Kidney (tissue), 13 donors: ENCODE measurements at regions not wholly inside any gene's neighbourhood (a gene's known extent, or its start where the extent isn't known, plus 50 kb on each side); places are given as distances from the start of the nearest gene placed in this dataset.

Source experiments
- DNase-seq, 5 donors: peaks; one replicate each; pipeline ENCODE4 v3.0.0-alpha.2; 2013 to 2020
- FAIRE-seq: peaks from 2 replicates; lab custom pipeline; 2012; peaks lifted over from hg19 to GRCh38; lab: Jason Lieb, UNC
- H3K27ac ChIP-seq, 2 donors: one replicate each; pipeline ENCODE4 v1.7.0; 2013; ENCODE audit warnings: low read depth in 2 of 2, low read length in 2 of 2, inconsistent platforms in 1 of 2
- H3K27me3 ChIP-seq: one replicate; pipeline ENCODE4 v1.7.1; 2013; ENCODE audit warnings: low read length, inconsistent platforms; ENCODE audit not compliant: control insufficient read depth, insufficient read depth
- H3K36me3 ChIP-seq, 3 donors: one replicate each; pipeline versions ENCODE4 v1.7.0 to v1.7.1; 2013; ENCODE audit warnings: low read length in 3 of 3, control low read depth in 1 of 3, inconsistent platforms in 1 of 3; ENCODE audit not compliant: insufficient read depth in 3 of 3, control insufficient read depth in 2 of 3
- H3K4me1 ChIP-seq, 3 donors: one replicate each; pipeline versions ENCODE4 v1.7.0 to v1.7.1; 2013; ENCODE audit warnings: low read length in 3 of 3, inconsistent platforms in 1 of 3, low read depth in 1 of 3; ENCODE audit not compliant: control insufficient read depth in 2 of 3, insufficient read depth in 2 of 3
- H3K4me3 ChIP-seq, 3 donors: one replicate each; pipeline versions ENCODE4 v1.7.0 to v1.8.1; 2013; ENCODE audit warnings: low read length in 3 of 3, control low read depth in 1 of 3, inconsistent platforms in 1 of 3
- H3K9ac ChIP-seq, 3 donors: one replicate each; pipeline versions ENCODE4 v1.7.0 to v1.7.1; 2013; ENCODE audit warnings: low read length in 3 of 3, control low read depth in 1 of 3, inconsistent platforms in 1 of 3
- H3K9me3 ChIP-seq, 3 donors: one replicate each; pipeline versions ENCODE4 v1.7.0 to v1.7.1; 2013; ENCODE audit warnings: low read length in 3 of 3, control low read depth in 1 of 3, inconsistent platforms in 1 of 3; ENCODE audit not compliant: control insufficient read depth in 2 of 3, insufficient read depth in 1 of 3
- CTCF ChIP-seq: IDR thresholded peaks from 3 replicates; pipeline ENCODE4 v1.5.1; 2012; ENCODE audit warnings: mild to moderate bottlenecking, moderate library complexity, borderline replicate concordance; ENCODE audit not compliant: insufficient read depth; ENCODE audit errors: extremely low read depth
- intact Hi-C: fragments of 100-400 bp; cut with DNase I; formaldehyde crosslinking; loops from one replicate; pipeline ENCODE4 v1.11.1; 2022
- donor health status: control.
- donor health status: control.
- donor health status: control.
- donor health status: control.
- donor health status: control.
- donor health status: DM: yes; HTN: yes; CAD: no.
- donor health status: Normal renal cell carcinoma (clear cell type).

GRCh38 chr1:207230441-207230840 lies 91.0 kb upstream of the CD55 start:
- no peak for TF ChIP-seq CTCF
- Histone ChIP-seq H3K36me3 (no peaks in the 10 kb centered on the region), H3K4me3 (no peak overlapping the region), H3K27me3 (no peaks in the 10 kb centered on the region), H3K9me3 (no peaks in the 10 kb centered on the region), H3K27ac (no peak overlapping the region), H3K9ac (no peak overlapping the region), H3K4me1 (no peaks in the 10 kb centered on the region)
- FAIRE-seq, result no peak
- intact Hi-C loops, result no loop called here
- no peak for DNase-seq

GRCh38 chr1:207234690-207235089 lies 86.8 kb upstream of the CD55 start:
- FAIRE-seq, result no peak
- intact Hi-C loops, result no loop called here
- no peak for TF ChIP-seq CTCF

GRCh38 chr1:207239874-207240273 lies 81.6 kb upstream of the CD55 start:
- H3K27me3 ChIP-seq, result no peaks in the 10 kb centered on the region
- intact Hi-C loops, result no loop called here
- no peaks in the 10 kb centered on the region for H3K9me3 ChIP-seq
- no peak overlapping the region for H3K4me3 ChIP-seq
- peaks cover 0 to 10% (median 0%) of the 10 kb centered on the region in 3 donors for H3K4me1 ChIP-seq
- no peak for DNase-seq
- no peak overlapping the region for H3K27ac ChIP-seq
- H3K36me3 ChIP-seq, result no peaks in the 10 kb centered on the region
- no peak overlapping the region for H3K9ac ChIP-seq
- no peak for FAIRE-seq
- no peak for TF ChIP-seq CTCF

More at GRCh38 chr1:207234690-207235089, 86.8 kb upstream of the CD55 start:
- no peak overlapping the region for H3K4me3 ChIP-seq
- H3K27me3 ChIP-seq, result no peaks in the 10 kb centered on the region
- H3K36me3 ChIP-seq, result no peaks in the 10 kb centered on the region
- no peak for DNase-seq
- H3K9me3 ChIP-seq, result no peaks in the 10 kb centered on the region
- H3K4me1 ChIP-seq, result no peaks in the 10 kb centered on the region
- H3K9ac ChIP-seq, result no peak overlapping the region
- H3K27ac ChIP-seq, result no peak overlapping the region
